ENCODE measurements at regions not wholly inside any gene's neighbourhood (a gene's known extent, or its start where the extent isn't known, plus 50 kb on each side); places are given as distances from the start of the nearest gene placed in this dataset.

- Histone ChIP-seq H3K27ac (no peak overlapping the region), H3K9me2 (ENCODE audit: insufficient read depth) (no peaks in the 10 kb centered on the region), H4K20me1 (ENCODE audit: insufficient read depth) (no peaks in the 10 kb centered on the region), H3K9ac (no peak overlapping the region), H3K4me3 (no peak overlapping the region), H3K4me2 (ENCODE audit: unreplicated experiment) (no peak overlapping the region), H3K36me3 (ENCODE audit: low read depth) (no peaks in the 10 kb centered on the region), H3K27me3 (replicated peaks; ENCODE audit: insufficient read depth) (no peaks in the 10 kb centered on the region), H3K79me2 (ENCODE audit: insufficient read depth) (no peaks in the 10 kb centered on the region), H2AFZ (no peak overlapping the region), H3K9me3 (ENCODE audit: low read depth) (no peaks in the 10 kb centered on the region), H3F3A (ENCODE audit: insufficient read depth) (no peaks in the 10 kb centered on the region), H3K4me1 (ENCODE audit: insufficient read depth) (no peaks in the 10 kb centered on the region)
- TF ChIP-seq EZH2phosphoT487 (IDR thresholded peaks at IDR 0.05; ENCODE audit: insufficient read depth, low read depth) (no peak), EZH2 (IDR thresholded peaks at IDR 0.05; ENCODE audit: insufficient read depth, poor library complexity, severe bottlenecking) (no peak)
- DNase-seq: no peak
- WGBS, 2 experiments (ENCODE audit: low coverage in 1 of 2, low lambda C conversion rate in 2 of 2, missing lambda C conversion rate in 2 of 2): 31 to 32% methylated on average over 3 of the region's 3 CpGs
- in situ Hi-C loops (cut with MboI): no loop called here
These were observed 231.6 kb downstream of the TBXT start for GRCh38 chr6:165936096-165936495.

- Histone ChIP-seq H3F3A (ENCODE audit: insufficient read depth) (no peaks in the 10 kb centered on the region), H3K9me2 (ENCODE audit: insufficient read depth) (no peaks in the 10 kb centered on the region), H3K9ac (no peak overlapping the region), H2AFZ (no peak overlapping the region), H3K4me3 (no peak overlapping the region), H3K36me3 (ENCODE audit: low read depth) (no peaks in the 10 kb centered on the region), H3K4me2 (ENCODE audit: unreplicated experiment) (no peak overlapping the region), H3K27me3 (replicated peaks; ENCODE audit: insufficient read depth) (no peaks in the 10 kb centered on the region), H3K9me3 (ENCODE audit: low read depth) (no peaks in the 10 kb centered on the region), H3K79me2 (ENCODE audit: insufficient read depth) (no peaks in the 10 kb centered on the region), H3K4me1 (ENCODE audit: insufficient read depth) (no peaks in the 10 kb centered on the region), H4K20me1 (ENCODE audit: insufficient read depth) (no peaks in the 10 kb centered on the region), H3K27ac (no peak overlapping the region)
- 47 to 50% methylated on average over 9 of the region's 9 CpGs for WGBS, 2 experiments (ENCODE audit: low coverage in 1 of 2, low lambda C conversion rate in 2 of 2, missing lambda C conversion rate in 2 of 2)
- no peak for DNase-seq
- in situ Hi-C loops (cut with MboI): no loop called here
- TF ChIP-seq EZH2 (IDR thresholded peaks at IDR 0.05; ENCODE audit: insufficient read depth, poor library complexity, severe bottlenecking) (no peak), EZH2phosphoT487 (IDR thresholded peaks at IDR 0.05; ENCODE audit: insufficient read depth, low read depth) (no peak)
These were observed 236.0 kb downstream of the TBXT start for GRCh38 chr6:165931675-165932074.

- Histone ChIP-seq H3K9me3 (ENCODE audit: low read depth) (no peaks in the 10 kb centered on the region), H3K36me3 (ENCODE audit: low read depth) (no peaks in the 10 kb centered on the region), H4K20me1 (ENCODE audit: insufficient read depth) (no peaks in the 10 kb centered on the region), H3K79me2 (ENCODE audit: insufficient read depth) (no peaks in the 10 kb centered on the region), H3F3A (ENCODE audit: insufficient read depth) (no peaks in the 10 kb centered on the region), H3K9ac (no peak overlapping the region), H3K27me3 (replicated peaks; ENCODE audit: insufficient read depth) (no peaks in the 10 kb centered on the region), H3K27ac (no peak overlapping the region), H3K4me2 (ENCODE audit: unreplicated experiment) (no peak overlapping the region), H3K9me2 (ENCODE audit: insufficient read depth) (no peaks in the 10 kb centered on the region), H3K4me3 (no peak overlapping the region), H3K4me1 (ENCODE audit: insufficient read depth) (no peaks in the 10 kb centered on the region), H2AFZ (no peak overlapping the region)
- 68 to 70% methylated on average over 18 of the region's 18 CpGs for WGBS, 2 experiments (ENCODE audit: low coverage in 1 of 2, low lambda C conversion rate in 2 of 2, missing lambda C conversion rate in 2 of 2)
- TF ChIP-seq EZH2phosphoT487 (IDR thresholded peaks at IDR 0.05; ENCODE audit: insufficient read depth, low read depth) (no peak), EZH2 (IDR thresholded peaks at IDR 0.05; ENCODE audit: insufficient read depth, poor library complexity, severe bottlenecking) (no peak)
- DNase-seq: no peak
- in situ Hi-C loops (cut with MboI): no loop called here
These were observed 236.9 kb downstream of the TBXT start for GRCh38 chr6:165930668-165931214.

- Histone ChIP-seq H3K79me2 (ENCODE audit: insufficient read depth) (no peaks in the 10 kb centered on the region), H3K4me1 (ENCODE audit: insufficient read depth) (no peaks in the 10 kb centered on the region), H3K36me3 (ENCODE audit: low read depth) (no peaks in the 10 kb centered on the region), H3F3A (ENCODE audit: insufficient read depth) (no peaks in the 10 kb centered on the region), H3K9me3 (ENCODE audit: low read depth) (no peaks in the 10 kb centered on the region), H3K27ac (no peak overlapping the region), H3K4me2 (ENCODE audit: unreplicated experiment) (no peak overlapping the region), H4K20me1 (ENCODE audit: insufficient read depth) (no peaks in the 10 kb centered on the region), H3K4me3 (no peak overlapping the region), H3K9ac (no peak overlapping the region), H3K27me3 (replicated peaks; ENCODE audit: insufficient read depth) (no peaks in the 10 kb centered on the region), H2AFZ (no peak overlapping the region), H3K9me2 (ENCODE audit: insufficient read depth) (no peaks in the 10 kb centered on the region)
- 57 to 64% methylated on average over 8 of the region's 8 CpGs for WGBS, 2 experiments (ENCODE audit: low coverage in 1 of 2, low lambda C conversion rate in 2 of 2, missing lambda C conversion rate in 2 of 2)
- TF ChIP-seq EZH2 (IDR thresholded peaks at IDR 0.05; ENCODE audit: insufficient read depth, poor library complexity, severe bottlenecking): no peak
- TF ChIP-seq EZH2phosphoT487 (IDR thresholded peaks at IDR 0.05; ENCODE audit: insufficient read depth, low read depth): no peak
- in situ Hi-C loops (cut with MboI): no loop called here
- no peak for DNase-seq
These were observed 238.0 kb downstream of the TBXT start for GRCh38 chr6:165929607-165930006.

GRCh38 chr6:165926378-165926777, 241.3 kb downstream of the TBXT start:
- H3K9me3 ChIP-seq (ENCODE audit: low read depth): no peaks in the 10 kb centered on the region
- 2% methylated on average over 4 of the region's 4 CpGs for WGBS, 2 experiments (ENCODE audit: low coverage in 1 of 2, low lambda C conversion rate in 2 of 2, missing lambda C conversion rate in 2 of 2)
- H3K27me3 ChIP-seq (replicated peaks; ENCODE audit: insufficient read depth): no peaks in the 10 kb centered on the region
- in situ Hi-C loops (cut with MboI): no loop called here
- no peak for DNase-seq
- H3K79me2 ChIP-seq (ENCODE audit: insufficient read depth): no peaks in the 10 kb centered on the region
- TF ChIP-seq EZH2phosphoT487 (IDR thresholded peaks at IDR 0.05; ENCODE audit: insufficient read depth, low read depth): no peak
- no peak for TF ChIP-seq EZH2 (IDR thresholded peaks at IDR 0.05; ENCODE audit: insufficient read depth, poor library complexity, severe bottlenecking)
- no peaks in the 10 kb centered on the region for H4K20me1 ChIP-seq (ENCODE audit: insufficient read depth)
- H3K4me2 ChIP-seq (ENCODE audit: unreplicated experiment): no peak overlapping the region
- no peak overlapping the region for H2AFZ ChIP-seq
- H3K9me2 ChIP-seq (ENCODE audit: insufficient read depth): no peaks in the 10 kb centered on the region
- no peak overlapping the region for H3K4me3 ChIP-seq
- no peaks in the 10 kb centered on the region for H3K36me3 ChIP-seq (ENCODE audit: low read depth)
- H3K27ac ChIP-seq: no peak overlapping the region
- no peak overlapping the region for H3K9ac ChIP-seq
- H3K4me1 ChIP-seq (ENCODE audit: insufficient read depth): no peaks in the 10 kb centered on the region
- H3F3A ChIP-seq (ENCODE audit: insufficient read depth): no peaks in the 10 kb centered on the region
